ENCODE measurements at regions not wholly inside any gene's neighbourhood (a gene's known extent, or its start where the extent isn't known, plus 50 kb on each side); places are given as distances from the start of the nearest gene placed in this dataset.

- TF ChIP-seq, protein P1, sequence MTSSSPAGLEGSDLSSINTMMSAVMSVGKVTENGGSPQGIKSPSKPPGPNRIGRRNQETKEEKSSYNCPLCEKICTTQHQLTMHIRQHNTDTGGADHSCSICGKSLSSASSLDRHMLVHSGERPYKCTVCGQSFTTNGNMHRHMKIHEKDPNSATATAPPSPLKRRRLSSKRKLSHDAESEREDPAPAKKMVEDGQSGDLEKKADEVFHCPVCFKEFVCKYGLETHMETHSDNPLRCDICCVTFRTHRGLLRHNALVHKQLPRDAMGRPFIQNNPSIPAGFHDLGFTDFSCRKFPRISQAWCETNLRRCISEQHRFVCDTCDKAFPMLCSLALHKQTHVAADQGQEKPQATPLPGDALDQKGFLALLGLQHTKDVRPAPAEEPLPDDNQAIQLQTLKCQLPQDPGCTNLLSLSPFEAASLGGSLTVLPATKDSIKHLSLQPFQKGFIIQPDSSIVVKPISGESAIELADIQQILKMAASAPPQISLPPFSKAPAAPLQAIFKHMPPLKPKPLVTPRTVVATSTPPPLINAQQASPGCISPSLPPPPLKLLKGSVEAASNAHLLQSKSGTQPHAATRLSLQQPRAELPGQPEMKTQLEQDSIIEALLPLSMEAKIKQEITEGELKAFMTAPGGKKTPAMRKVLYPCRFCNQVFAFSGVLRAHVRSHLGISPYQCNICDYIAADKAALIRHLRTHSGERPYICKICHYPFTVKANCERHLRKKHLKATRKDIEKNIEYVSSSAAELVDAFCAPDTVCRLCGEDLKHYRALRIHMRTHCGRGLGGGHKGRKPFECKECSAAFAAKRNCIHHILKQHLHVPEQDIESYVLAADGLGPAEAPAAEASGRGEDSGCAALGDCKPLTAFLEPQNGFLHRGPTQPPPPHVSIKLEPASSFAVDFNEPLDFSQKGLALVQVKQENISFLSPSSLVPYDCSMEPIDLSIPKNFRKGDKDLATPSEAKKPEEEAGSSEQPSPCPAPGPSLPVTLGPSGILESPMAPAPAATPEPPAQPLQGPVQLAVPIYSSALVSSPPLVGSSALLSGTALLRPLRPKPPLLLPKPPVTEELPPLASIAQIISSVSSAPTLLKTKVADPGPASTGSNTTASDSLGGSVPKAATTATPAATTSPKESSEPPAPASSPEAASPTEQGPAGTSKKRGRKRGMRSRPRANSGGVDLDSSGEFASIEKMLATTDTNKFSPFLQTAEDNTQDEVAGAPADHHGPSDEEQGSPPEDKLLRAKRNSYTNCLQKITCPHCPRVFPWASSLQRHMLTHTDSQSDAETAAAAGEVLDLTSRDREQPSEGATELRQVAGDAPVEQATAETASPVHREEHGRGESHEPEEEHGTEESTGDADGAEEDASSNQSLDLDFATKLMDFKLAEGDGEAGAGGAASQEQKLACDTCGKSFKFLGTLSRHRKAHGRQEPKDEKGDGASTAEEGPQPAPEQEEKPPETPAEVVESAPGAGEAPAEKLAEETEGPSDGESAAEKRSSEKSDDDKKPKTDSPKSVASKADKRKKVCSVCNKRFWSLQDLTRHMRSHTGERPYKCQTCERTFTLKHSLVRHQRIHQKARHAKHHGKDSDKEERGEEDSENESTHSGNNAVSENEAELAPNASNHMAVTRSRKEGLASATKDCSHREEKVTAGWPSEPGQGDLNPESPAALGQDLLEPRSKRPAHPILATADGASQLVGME (CRISPR knock-in tag; IDR thresholded peaks at IDR 0.05): no peak
- TF ChIP-seq CBFA2T2 (conservative IDR thresholded peaks at IDR 0.05) (no peak), RB1 (IDR thresholded peaks at IDR 0.05; ENCODE audit: low read depth) (no peak)
Measured at GRCh38 chr3:87576752-87577151, 300.4 kb upstream of the POU1F1 start (continued).

DNA sequence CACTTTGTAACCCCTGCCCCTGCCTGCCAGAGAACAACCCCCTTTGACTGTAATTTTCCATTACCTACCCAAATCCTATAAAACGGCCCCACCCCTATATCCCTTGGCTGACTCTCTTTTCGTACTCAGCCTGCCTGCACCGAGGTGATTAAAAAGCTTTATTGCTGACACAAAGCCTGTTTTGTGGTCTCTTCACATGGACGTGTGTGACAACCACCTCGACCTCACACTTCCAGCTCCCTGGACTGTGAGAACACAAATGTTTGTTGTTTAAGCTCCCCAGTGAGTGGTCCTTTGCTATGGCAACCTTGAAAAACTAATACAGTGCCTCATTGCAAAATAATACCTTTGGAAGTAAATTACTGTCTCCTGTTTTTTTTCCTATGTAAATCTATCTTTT is 299.2 kb upstream of the POU1F1 start:
- Histone ChIP-seq H3K9me3 (replicated peaks; ENCODE audit: control insufficient read depth, insufficient read depth, low read depth, low read length) (no peaks in the 10 kb centered on the region), H3K9ac (ENCODE audit: insufficient read depth in 1 of 2, low read depth in 2 of 2, low read length in 2 of 2) (no peak overlapping the region), H3K79me2 (ENCODE audit: control insufficient read depth, insufficient read depth, low read length) (no peaks in the 10 kb centered on the region), H3K27ac (ENCODE audit: extremely low read depth, low read depth, low read length) (no peak overlapping the region), H3K9me1 (ENCODE audit: control insufficient read depth, insufficient read depth, low read length) (no peaks in the 10 kb centered on the region), H3K4me2 (ENCODE audit: insufficient read depth, low read length) (no peak overlapping the region), H3K4me1 (replicated peaks in 1 of 2; ENCODE audit: control insufficient read depth in 2 of 2, insufficient read depth in 2 of 2, low read length in 2 of 2) (no peaks in the 10 kb centered on the region; a peak in 1 of 5 replicates), H3K4me3 (no peak overlapping the region), H3K36me3 (ENCODE audit: control insufficient read depth, insufficient read depth, low read length) (no peaks in the 10 kb centered on the region), H4K20me1 (replicated peaks; ENCODE audit: control insufficient read depth, insufficient read depth, low read length) (no peaks in the 10 kb centered on the region), H2AFZ (ENCODE audit: low read depth, low read length) (peak overlapping the region; percentile 23; the same call in 1 of the 2 replicates), H3K27me3 (ENCODE audit: control insufficient read depth in 2 of 2, insufficient read depth in 2 of 2, low read length in 2 of 2) (no peaks in the 10 kb centered on the region)
- TF ChIP-seq ILK (tag; IDR thresholded peaks at IDR 0.05; ENCODE audit: borderline replicate concordance, low read depth) (no peak), TAF7 (tag; IDR thresholded peaks at IDR 0.05) (no peak), POLR2AphosphoS5 (IDR thresholded peaks at IDR 0.05; ENCODE audit: control insufficient read depth, insufficient read depth, low read depth, low read length) (no peak), ELF2 (CRISPR knock-in tag; IDR thresholded peaks at IDR 0.05) (no peak), SAP30 (IDR thresholded peaks at IDR 0.05; ENCODE audit: borderline replicate concordance, insufficient read depth, low read depth, low read length, poor library complexity, severe bottlenecking) (no peak), TFAM (CRISPR knock-in tag; conservative IDR thresholded peaks at IDR 0.05) (no peak), TEAD4 (IDR thresholded peaks at IDR 0.05; ENCODE audit: low read length) (no peak), TEAD4 (CRISPR knock-in tag; IDR thresholded peaks at IDR 0.05; ENCODE audit: borderline replicate concordance) (no peak), POLR3A (IDR thresholded peaks at IDR 0.05; ENCODE audit: borderline replicate concordance, extremely low read depth, insufficient read depth, insufficient read length) (no peak), RBM15 (IDR thresholded peaks at IDR 0.05; ENCODE audit: insufficient read depth, low read length) (no peak), RFX7 (CRISPR knock-in tag; IDR thresholded peaks at IDR 0.05) (no peak), NFIX (CRISPR knock-in tag; IDR thresholded peaks at IDR 0.05; ENCODE audit: low read depth) (no peak)
- intact Hi-C loops (cut with micrococcal nuclease) (no loop called here), in situ Hi-C loops (cut with MboI) (no loop called here)
- no TSS peak for BruUV-seq (replicated peaks)
- ChIA-PET POLR2A (no interaction called here), CTCF (ENCODE audit: low intra/inter-chr PET ratio) (interaction anchor here (0.6 kb wide), 1 partner anchor 361 kb away, joined by 3 read pairs; no protein-coding TSS in a partner anchor)
- DNase-seq (ENCODE audit: extremely low read depth in 1 of 4, low spot score in 3 of 4): no peak
- no peak for ATAC-seq
- 27% methylated on average over 4 of the region's 5 CpGs for WGBS (ENCODE audit: insufficient coverage, low coverage, missing lambda C conversion rate)
- no peak for FAIRE-seq
